AG04449 (cell line): ENCODE measurements at regions not wholly inside any gene's neighbourhood (a gene's known extent, or its start where the extent isn't known, plus 50 kb on each side); places are given as distances from the start of the nearest gene placed in this dataset.

Source experiments
- CTCF ChIA-PET: fragments of 350-600 bp; formaldehyde crosslinking; extraction: SDS; loops from one replicate; lab custom pipeline; 2021; ENCODE audit warnings: antibody characterized with exemption; lab: Yijun Ruan, JAX
- POLR2A ChIA-PET: fragments of 400-600, 350-600 bp; formaldehyde crosslinking; extraction: SDS; loops from one replicate; lab custom pipeline; 2020; ENCODE audit warnings: antibody characterized with exemption, inconsistent platforms; lab: Yijun Ruan, JAX
- DNase-seq: peaks from one replicate; pipeline ENCODE4 v3.0.0-alpha.2; 2010; ENCODE audit warnings: low read depth, low spot score
- H3K4me3 ChIP-seq: 2 replicates; pipeline ENCODE4 v1.5.1; 2011; ENCODE audit warnings: low read depth, mild to moderate bottlenecking, control low read depth, low read length
- CTCF ChIP-seq: IDR thresholded peaks from one replicate; pipeline ENCODE4 v1.5.1; 2011; ENCODE audit warnings: mild to moderate bottlenecking, moderate library complexity, low read length, control low read depth, inconsistent platforms; ENCODE audit not compliant: insufficient read depth; ENCODE audit errors: missing control alignments

- POLR2A ChIA-PET: no interaction called here
- CTCF ChIA-PET: no interaction called here
- no peak for DNase-seq
- TF ChIP-seq CTCF: no peak
- no peak overlapping the region for H3K4me3 ChIP-seq
Observed at GRCh38 chr12:87283111-87283510, 746.1 kb downstream of the C12orf50 start.

- TF ChIP-seq CTCF: no peak
- no peak for DNase-seq
- POLR2A ChIA-PET: no interaction called here
- CTCF ChIA-PET: no interaction called here
- H3K4me3 ChIP-seq: no peak overlapping the region
Observed at GRCh38 chr12:87280893-87281292, 748.3 kb downstream of the C12orf50 start.

GRCh38 chr12:87280356-87280755 lies 748.8 kb downstream of the C12orf50 start:
- TF ChIP-seq CTCF: no peak
- ChIA-PET POLR2A (no interaction called here), CTCF (no interaction called here)
- no peak for DNase-seq
- H3K4me3 ChIP-seq: no peak overlapping the region

GRCh38 chr12:87274594-87275245 lies 754.5 kb downstream of the C12orf50 start:
- CTCF ChIA-PET: interaction anchor here (0.8 to 2.6 kb wide), 4 partner anchors 11 to 678 kb away, joined by 3 to 9 read pairs (median 6); no protein-coding TSS in a partner anchor
- DNase-seq: no peak

GRCh38 chr12:87272851-87273250 lies 756.4 kb downstream of the C12orf50 start:
- ChIA-PET CTCF (interaction anchor here (1.7 kb wide), 1 partner anchor 11 kb away, joined by 5 read pairs; no protein-coding TSS in a partner anchor), POLR2A (no interaction called here)
- TF ChIP-seq CTCF: no peak
- H3K4me3 ChIP-seq: no peak overlapping the region
- DNase-seq: no peak

More at GRCh38 chr12:87274594-87275245, 754.5 kb downstream of the C12orf50 start:
- H3K4me3 ChIP-seq: no peak overlapping the region
- POLR2A ChIA-PET: no interaction called here
- TF ChIP-seq CTCF: peak; percentile 42

- ChIA-PET POLR2A (no interaction called here), CTCF (no interaction called here)
- no peak overlapping the region for H3K4me3 ChIP-seq
- no peak for TF ChIP-seq CTCF
- peak; percentile 45 for DNase-seq
Observed at GRCh38 chr12:87270919-87271318, 758.3 kb downstream of the C12orf50 start.
